OCI-LY7 (cell line): ENCODE measurements at regions not wholly inside any gene's neighbourhood (a gene's known extent, or its start where the extent isn't known, plus 50 kb on each side); places are given as distances from the start of the nearest gene placed in this dataset.

Experiments
- BruUV-seq: library from RNA; stranded (reverse); fragments of 400-500 nt; replicated peaks from 2 replicates; lab custom pipeline; 2021; lab: Mats Ljungman, UMichigan
- CTCF ChIA-PET: fragments of 300-600 bp; sonication (Branson Sonifier 250); formaldehyde crosslinking; loops from one replicate; lab custom pipeline; 2022; ENCODE audit warnings: antibody characterized with exemption; ENCODE audit not compliant: unreplicated experiment; lab: Charles Lee
- POLR2A ChIA-PET: fragments of 300-600 bp; sonication (Branson Sonifier 250); formaldehyde crosslinking; loops from one replicate; lab custom pipeline; 2022; ENCODE audit warnings: antibody characterized with exemption; lab: Charles Lee
- DNase-seq: peaks from one replicate; pipeline ENCODE4 v3.0.0-alpha.2; 2015; ENCODE audit warnings: low spot score
- H2AFZ ChIP-seq: fragments of 200-600 bp; sonication (generic), shearing (Covaris generic); 2 replicates; pipeline ENCODE4 v1.6.1; 2014; ENCODE audit warnings: mild to moderate bottlenecking, antibody characterized with exemption, low read length, moderate library complexity
- H3K27ac ChIP-seq: fragments of 200-600 bp; sonication (generic); 2 replicates; pipeline ENCODE4 v1.5.1; 2014; ENCODE audit warnings: mixed run types, low read depth, mild to moderate bottlenecking, moderate library complexity, low read length, inconsistent platforms; ENCODE audit not compliant: poor library complexity, severe bottlenecking
- H3K36me3 ChIP-seq: fragments of 200-600 bp; sonication (generic); 2 replicates; pipeline ENCODE4 v1.6.1; 2014; ENCODE audit warnings: mild to moderate bottlenecking, antibody characterized with exemption, low read length, moderate library complexity, mixed read lengths; ENCODE audit not compliant: insufficient read depth
- H3K4me1 ChIP-seq: fragments of 200-600 bp; sonication (generic); 2 replicates; pipeline ENCODE4 v1.5.1; 2014; ENCODE audit warnings: mild to moderate bottlenecking, low read length; ENCODE audit not compliant: insufficient read depth, poor library complexity, severe bottlenecking
- H3K4me2 ChIP-seq: fragments of 200-600 bp; sonication (generic); 2 replicates; pipeline ENCODE4 v1.6.1; 2014; ENCODE audit warnings: mild to moderate bottlenecking, low read length
- H3K4me3 ChIP-seq: fragments of 200-600 bp; sonication (generic); 2 replicates; pipeline ENCODE4 v1.5.1; 2014; ENCODE audit warnings: mild to moderate bottlenecking, low read depth, low read length; ENCODE audit not compliant: poor library complexity, severe bottlenecking
- H3K79me2 ChIP-seq: fragments of 200-600 bp; sonication (generic); 2 replicates; pipeline ENCODE4 v1.6.1; 2016; ENCODE audit warnings: low read depth, mild to moderate bottlenecking, low read length, moderate library complexity, mixed read lengths; ENCODE audit not compliant: insufficient read depth
- H3K9me2 ChIP-seq: fragments of 200-600 bp; sonication (generic); 2 replicates; pipeline ENCODE4 v1.6.1; 2016; ENCODE audit warnings: mild to moderate bottlenecking, low read length, mixed read lengths; ENCODE audit not compliant: insufficient read depth
- H3K9me3 ChIP-seq: fragments of 200-600 bp; sonication (generic); 2 replicates; pipeline ENCODE4 v1.6.1; 2014; ENCODE audit warnings: mild to moderate bottlenecking, mixed run types, low read length, mixed read lengths
- H4K20me1 ChIP-seq: fragments of 200-600 bp; sonication (generic); 2 replicates; pipeline ENCODE4 v1.6.1; 2014; ENCODE audit warnings: mild to moderate bottlenecking, antibody characterized with exemption, low read length, moderate library complexity, mixed read lengths; ENCODE audit not compliant: insufficient read depth
- CTCF ChIP-seq: fragments of 200-600 bp; sonication (generic); conservative IDR thresholded peaks from 2 replicates; pipeline ENCODE4 v1.5.1; 2014; ENCODE audit warnings: mild to moderate bottlenecking, antibody characterized with exemption, low read length, moderate library complexity, mixed read lengths
- EZH2phosphoT487 ChIP-seq: fragments of 200-600 bp; sonication (generic); IDR thresholded peaks from 2 replicates; pipeline ENCODE4 v1.6.1; 2018; ENCODE audit warnings: low read depth, borderline replicate concordance, mild to moderate bottlenecking, mixed run types, antibody characterized with exemption, low read length, moderate library complexity, mixed read lengths
- intact Hi-C: fragments of 100-400 bp; cut with micrococcal nuclease; formaldehyde crosslinking; loops from one replicate; pipeline ENCODE4 v1.10.0; 2022; ENCODE audit not compliant: unreplicated experiment

GRCh38 chr5:15012061-15012460 is 140.5 kb upstream of the ANKH start:
- no peaks in the 10 kb centered on the region for H3K79me2 ChIP-seq
- DNase-seq = no peak
- no peak overlapping the region for H3K4me2 ChIP-seq
- POLR2A ChIA-PET = no interaction called here
- no peaks in the 10 kb centered on the region for H3K4me1 ChIP-seq
- no peak overlapping the region for H3K4me3 ChIP-seq
- BruUV-seq = no TSS peak
- H3K9me2 ChIP-seq = no peaks in the 10 kb centered on the region
- no peaks in the 10 kb centered on the region for H4K20me1 ChIP-seq
- H3K9me3 ChIP-seq = no peaks in the 10 kb centered on the region
- intact Hi-C loops = no loop called here
- H3K36me3 ChIP-seq = no peaks in the 10 kb centered on the region
- no peak overlapping the region for H3K27ac ChIP-seq
- CTCF ChIA-PET = no interaction called here
- no peak overlapping the region for H2AFZ ChIP-seq
- no peak for TF ChIP-seq EZH2phosphoT487
- TF ChIP-seq CTCF = no peak

GRCh38 chr5:15010936-15011335 is 139.4 kb upstream of the ANKH start:
- no peak for DNase-seq
- no peak overlapping the region for H3K27ac ChIP-seq
- TF ChIP-seq CTCF (no peak), EZH2phosphoT487 (no peak)
- no peaks in the 10 kb centered on the region for H3K9me3 ChIP-seq
- H2AFZ ChIP-seq = no peak overlapping the region
- no peaks in the 10 kb centered on the region for H3K79me2 ChIP-seq
- H3K36me3 ChIP-seq = no peaks in the 10 kb centered on the region
- no peaks in the 10 kb centered on the region for H3K4me1 ChIP-seq
- no peak overlapping the region for H3K4me2 ChIP-seq
- no peaks in the 10 kb centered on the region for H3K9me2 ChIP-seq
- no peak overlapping the region for H3K4me3 ChIP-seq
- H4K20me1 ChIP-seq = no peaks in the 10 kb centered on the region
- intact Hi-C loops = no loop called here
- no TSS peak for BruUV-seq
- POLR2A ChIA-PET = interaction anchor here (1.3 kb wide), 1 partner anchor 338 kb away, joined by 3 read pairs; no protein-coding TSS in a partner anchor
- CTCF ChIA-PET = no interaction called here

DNA sequence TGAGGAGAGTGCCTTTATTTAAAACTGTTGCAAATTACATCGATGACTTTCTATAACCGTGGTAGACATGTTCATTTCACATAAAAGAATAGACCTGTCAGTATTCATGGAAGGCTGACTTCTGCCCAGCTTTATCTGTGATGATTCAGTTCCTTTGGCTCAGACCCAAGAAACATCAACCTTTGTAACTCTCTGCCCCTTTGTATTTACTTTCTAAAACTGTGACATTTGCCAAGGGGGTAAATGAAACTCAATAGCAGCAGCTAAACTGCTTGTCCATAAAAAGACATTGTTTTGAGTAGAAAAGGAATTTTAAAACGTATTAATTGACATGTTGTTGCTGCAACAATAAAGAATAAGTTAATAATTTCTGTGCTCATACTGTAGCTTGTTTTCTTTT is 137.8 kb upstream of the ANKH start:
- ChIA-PET POLR2A (interaction anchor here (0.6 to 1.3 kb wide), 3 partner anchors 324 to 1726 kb away, joined by 3 read pairs; no protein-coding TSS in a partner anchor), CTCF (no interaction called here)
- no peaks in the 10 kb centered on the region for H4K20me1 ChIP-seq
- no peaks in the 10 kb centered on the region for H3K9me2 ChIP-seq
- no TSS peak for BruUV-seq
- H3K9me3 ChIP-seq = no peaks in the 10 kb centered on the region
- no peak for DNase-seq
- no peaks in the 10 kb centered on the region for H3K79me2 ChIP-seq
- TF ChIP-seq CTCF (no peak), EZH2phosphoT487 (no peak)
- H3K27ac ChIP-seq = no peak overlapping the region
- H3K4me3 ChIP-seq = no peak overlapping the region
- no peaks in the 10 kb centered on the region for H3K4me1 ChIP-seq
- no peak overlapping the region for H3K4me2 ChIP-seq
- no peak overlapping the region for H2AFZ ChIP-seq
- intact Hi-C loops = no loop called here
- H3K36me3 ChIP-seq = no peaks in the 10 kb centered on the region
